K562 (cell line): ENCODE measurements at regions not wholly inside any gene's neighbourhood (a gene's known extent, or its start where the extent isn't known, plus 50 kb on each side); places are given as distances from the start of the nearest gene placed in this dataset.

ENCODE experiments used
- ATAC-seq: fragments of 200-7000 bp; cut with Tn5 transposase; 3 replicates; pipeline ENCODE4 v1.9.1; 2020; ENCODE audit warnings: moderate library complexity
- BruUV-seq: library from RNA; stranded (reverse); fragments of 400-500 nt; replicated peaks from 2 replicates; lab custom pipeline; 2021; lab: Mats Ljungman, UMichigan
- CTCF ChIA-PET: fragments of 300-600 bp; formaldehyde crosslinking; extraction: SDS; loops from one replicate; lab custom pipeline; 2021; ENCODE audit warnings: low intra/inter-chr PET ratio; lab: Yijun Ruan, JAX
- POLR2A ChIA-PET: fragments of 300-600, 350-650 bp; sonication (Branson Sonifier 250); formaldehyde crosslinking; extraction: SDS; loops from one replicate; lab custom pipeline; 2021; ENCODE audit warnings: antibody characterized with exemption, inconsistent platforms; lab: Yijun Ruan, JAX
- DNase-seq, 4 experiments: peaks; one replicate each; pipeline versions ENCODE4 v3.0.0 to v3.0.0-alpha.2; 2011 to 2018; ENCODE audit warnings: low spot score in 3 of 4, mixed read lengths in 3 of 4; ENCODE audit errors: extremely low read depth in 1 of 4
- FAIRE-seq: peaks from 2 replicates; lab custom pipeline; 2011; peaks lifted over from hg19 to GRCh38; lab: Jason Lieb, UNC
- H2AFZ ChIP-seq: 2 replicates; pipeline ENCODE4 v1.6.0; 2011; ENCODE audit warnings: low read depth, low read length, control low read depth, inconsistent platforms
- H3K27ac ChIP-seq: fragments of 200-600 bp; 3 replicates; pipeline ENCODE4 v1.8.0; 2011; ENCODE audit warnings: low read depth, mild to moderate bottlenecking, control low read depth, inconsistent platforms, low read length, moderate library complexity, mixed read lengths; ENCODE audit errors: extremely low read depth
- H3K27me3 ChIP-seq, 2 experiments: fragments of 300-600 bp in 1 of 2; 2 replicates in 1 of 2; 3 replicates in 1 of 2; pipeline versions ENCODE4 v1.6.0 to v1.8.0; 2011; ENCODE audit warnings: inconsistent platforms in 2 of 2, low read length in 2 of 2, mild to moderate bottlenecking in 1 of 2, mixed read lengths in 1 of 2, moderate library complexity in 1 of 2; ENCODE audit not compliant: control insufficient read depth in 2 of 2, insufficient read depth in 2 of 2
- H3K36me3 ChIP-seq: fragments of 300-600 bp; 3 replicates; pipeline ENCODE4 v1.8.0; 2011; ENCODE audit warnings: mild to moderate bottlenecking, low read length, inconsistent platforms; ENCODE audit not compliant: control insufficient read depth, insufficient read depth
- H3K4me1 ChIP-seq, 2 experiments: fragments of 200-600 bp in 1 of 2; replicated peaks in 1 of 2; 2 replicates in 1 of 2; 3 replicates in 1 of 2; pipeline versions ENCODE4 v1.5.1 to v1.8.0; 2011; ENCODE audit warnings: inconsistent platforms in 2 of 2, low read length in 2 of 2, mild to moderate bottlenecking in 1 of 2, mixed read lengths in 1 of 2, moderate library complexity in 1 of 2; ENCODE audit not compliant: control insufficient read depth in 2 of 2, insufficient read depth in 2 of 2
- H3K4me2 ChIP-seq: 2 replicates; pipeline ENCODE4 v1.6.1; 2011; ENCODE audit warnings: low read length, control low read depth, inconsistent platforms, mixed read lengths; ENCODE audit not compliant: insufficient read depth
- H3K4me3 ChIP-seq: fragments of 200-600 bp; sonication (generic), shearing (Covaris generic); 2 replicates; pipeline ENCODE4 v1.5.1; 2016; ENCODE audit warnings: control low read depth, inconsistent platforms
- H3K79me2 ChIP-seq: fragments of 200-600 bp; 3 replicates; pipeline ENCODE4 v1.8.0; 2011; ENCODE audit warnings: low read length, inconsistent platforms; ENCODE audit not compliant: control insufficient read depth, insufficient read depth
- H3K9ac ChIP-seq, 2 experiments: 2 replicates each; pipeline versions ENCODE4 v1.6.0 to v1.6.1; 2011; ENCODE audit warnings: low read depth in 2 of 2, low read length in 2 of 2, control low read depth in 1 of 2, inconsistent platforms in 1 of 2, mild to moderate bottlenecking in 1 of 2, mixed read lengths in 1 of 2; ENCODE audit not compliant: insufficient read depth in 1 of 2
- H3K9me1 ChIP-seq: one replicate; pipeline ENCODE4 v1.6.0; 2011; ENCODE audit warnings: inconsistent platforms, mild to moderate bottlenecking, low read length, moderate library complexity; ENCODE audit not compliant: control insufficient read depth, insufficient read depth
- H3K9me3 ChIP-seq: replicated peaks from 2 replicates; pipeline ENCODE4 v1.5.1; 2011; ENCODE audit warnings: low read depth, low read length, inconsistent platforms; ENCODE audit not compliant: control insufficient read depth, insufficient read depth
- H4K20me1 ChIP-seq: replicated peaks from 2 replicates; pipeline ENCODE4 v1.6.1; 2011; ENCODE audit warnings: low read length, inconsistent platforms, mixed read lengths; ENCODE audit not compliant: control insufficient read depth, insufficient read depth
- ELF2 ChIP-seq: fragments of 250-450 bp; sonication (Bioruptor Pico); IDR thresholded peaks from 2 replicates; pipeline ENCODE4 v1.5.0; 2021; ENCODE audit warnings: mild to moderate bottlenecking
- HLTF ChIP-seq: fragments of 450-650 bp; IDR thresholded peaks from 2 replicates; pipeline ENCODE4 v1.6.1; 2016
- SMARCE1 ChIP-seq: fragments of 450-650 bp; IDR thresholded peaks from 2 replicates; pipeline ENCODE4 v1.7.1; 2016; ENCODE audit warnings: mild to moderate bottlenecking
- ZBTB7A ChIP-seq: IDR thresholded peaks from 2 replicates; pipeline ENCODE4 v1.6.1; 2011; ENCODE audit warnings: low read depth, mild to moderate bottlenecking, low read length, moderate library complexity, borderline replicate concordance; ENCODE audit not compliant: control insufficient read depth
- ZNF282 ChIP-seq: sonication (generic); formaldehyde crosslinking; IDR thresholded peaks from 2 replicates; pipeline ENCODE4 v1.8.1; 2023; ENCODE audit warnings: missing genetic modification reagents
- ZNF347 ChIP-seq: fragments of 450-650 bp; formaldehyde crosslinking; IDR thresholded peaks from 2 replicates; pipeline ENCODE4 v1.4.0; 2020; ENCODE audit warnings: low read depth, mild to moderate bottlenecking, moderate library complexity
- WGBS: fragments of 100-300 bp; shearing (Covaris generic); methylation state at CpG from one replicate; pipeline ENCODE4 v1.1.6; 2016; ENCODE audit warnings: low coverage, mixed read lengths; ENCODE audit not compliant: insufficient coverage; ENCODE audit errors: missing lambda C conversion rate; 5-methylcytosine and 5-hydroxymethylcytosine counted together
- in situ Hi-C: fragments of 300-500 bp; cut with MboI; formaldehyde crosslinking; loops from 4 replicates; pipeline ENCODE4 v1.15.0; 2018; ENCODE audit warnings: inconsistent platforms, mixed read lengths
- intact Hi-C: fragments of 100-400 bp; cut with micrococcal nuclease; formaldehyde crosslinking; loops from 2 replicates; pipeline ENCODE4 v1.14.2; 2022
- TF ChIP-seq, protein P1 (sequence below): fragments of 250-450 bp; sonication (Bioruptor Pico); IDR thresholded peaks from 2 replicates; pipeline ENCODE4 v1.8.0; 2022; ENCODE audit warnings: moderate library complexity, mild to moderate bottlenecking, inconsistent platforms

DNA sequence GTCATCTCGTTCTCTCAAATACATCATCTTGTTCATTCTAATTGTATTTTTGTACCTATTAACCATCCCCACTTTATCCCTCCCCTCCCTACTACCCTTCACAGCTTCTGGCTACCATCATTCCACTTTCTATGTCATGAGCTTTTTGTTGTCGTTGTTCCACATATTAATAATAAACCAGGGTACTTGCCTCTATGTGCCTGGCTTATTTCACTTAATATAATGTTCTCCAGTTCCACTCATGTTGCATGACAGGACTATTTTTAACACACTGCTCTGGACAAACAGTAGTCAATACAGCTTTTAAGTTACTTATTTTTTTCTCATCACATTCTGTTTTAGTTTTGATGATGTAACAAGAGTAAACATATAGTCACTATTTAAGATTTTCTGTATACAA, 872.3 kb downstream of the SLITRK1 start:
- BruUV-seq: no TSS peak
- Histone ChIP-seq H3K36me3 (no peaks in the 10 kb centered on the region), H3K9me3 (no peaks in the 10 kb centered on the region), H3K4me3 (no peak overlapping the region), H2AFZ (no peak overlapping the region), H4K20me1 (no peaks in the 10 kb centered on the region), H3K27ac (no peak overlapping the region), H3K27me3 (no peaks in the 10 kb centered on the region), H3K79me2 (no peaks in the 10 kb centered on the region), H3K9me1 (no peaks in the 10 kb centered on the region), H3K9ac (no peak overlapping the region), H3K4me2 (no peak overlapping the region), H3K4me1 (no peaks in the 10 kb centered on the region)
- intact Hi-C loops (no loop called here), in situ Hi-C loops (no loop called here)
- ChIA-PET POLR2A (no interaction called here), CTCF (no interaction called here)
- no peak for DNase-seq
- WGBS: 100% methylated on average over 1 of the region's 2 CpGs
- FAIRE-seq: no peak
- TF ChIP-seq SMARCE1: no peak
- no peak for TF ChIP-seq HLTF
- no peak for TF ChIP-seq ZNF282 (CRISPR knock-in tag)
- no peak for TF ChIP-seq ZBTB7A
- TF ChIP-seq ZNF347: no peak
- TF ChIP-seq ELF2: no peak
- TF ChIP-seq, protein P1, sequence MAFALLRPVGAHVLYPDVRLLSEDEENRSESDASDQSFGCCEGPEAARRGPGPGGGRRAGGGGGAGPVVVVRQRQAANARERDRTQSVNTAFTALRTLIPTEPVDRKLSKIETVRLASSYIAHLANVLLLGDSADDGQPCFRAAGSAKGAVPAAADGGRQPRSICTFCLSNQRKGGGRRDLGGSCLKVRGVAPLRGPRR (CRISPR knock-in tag): no peak
- ATAC-seq: no peak
